NCI-H2081 treated with DMSO at 0.1 percent for 48 hours (cell line): ENCODE measurements at regions not wholly inside any gene's neighbourhood (a gene's known extent, or its start where the extent isn't known, plus 50 kb on each side); places are given as distances from the start of the nearest gene placed in this dataset.
"Not testable (repeated sequence)": the region's sequence is repeated elsewhere in the genome, so short reads cannot be mapped to it uniquely, and the experiment has no call there.

Experiments
- DNase-seq: peaks from one replicate; lab custom pipeline; 2025; lab: John Stamatoyannopoulos, UW

DNA sequence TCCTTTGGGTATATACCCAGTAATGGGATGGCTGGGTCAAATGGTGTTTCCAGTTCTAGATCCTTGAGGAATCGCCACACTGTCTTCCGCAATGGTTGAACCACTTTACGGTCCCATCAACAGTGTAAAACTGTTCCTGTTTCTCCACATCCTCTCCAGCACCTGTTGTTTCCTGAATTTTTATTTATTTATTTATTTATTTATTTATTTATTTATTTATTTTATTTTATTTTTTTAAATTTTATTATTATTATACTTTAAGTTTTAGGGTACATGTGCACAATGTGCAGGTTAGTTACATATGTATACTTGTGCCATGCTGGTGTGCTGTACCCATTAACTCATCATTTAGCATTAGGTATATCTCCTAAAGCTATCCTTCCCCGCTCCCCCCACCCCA, 456.0 kb downstream of the SEMA3D start:
- not testable (repeated sequence) for DNase-seq

DNA sequence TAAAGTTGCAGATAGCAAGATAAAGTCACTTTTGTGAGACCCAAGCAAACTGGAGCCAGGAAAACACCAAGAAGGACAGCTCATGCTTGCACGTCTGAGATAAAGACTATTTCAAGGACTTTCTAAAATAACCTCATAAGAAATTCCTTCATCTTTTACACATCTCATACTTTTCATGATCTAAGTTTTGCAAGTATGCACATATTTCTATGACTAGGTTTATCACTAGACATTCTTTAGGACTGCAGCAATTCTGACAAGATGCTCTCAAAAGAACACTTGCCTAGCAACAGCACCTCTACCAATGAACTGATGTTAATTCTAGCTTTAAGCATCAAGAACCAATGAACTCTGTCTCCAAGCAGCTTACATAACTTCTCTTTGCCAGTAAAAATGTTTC, 457.6 kb downstream of the SEMA3D start:
- no peak for DNase-seq

DNA sequence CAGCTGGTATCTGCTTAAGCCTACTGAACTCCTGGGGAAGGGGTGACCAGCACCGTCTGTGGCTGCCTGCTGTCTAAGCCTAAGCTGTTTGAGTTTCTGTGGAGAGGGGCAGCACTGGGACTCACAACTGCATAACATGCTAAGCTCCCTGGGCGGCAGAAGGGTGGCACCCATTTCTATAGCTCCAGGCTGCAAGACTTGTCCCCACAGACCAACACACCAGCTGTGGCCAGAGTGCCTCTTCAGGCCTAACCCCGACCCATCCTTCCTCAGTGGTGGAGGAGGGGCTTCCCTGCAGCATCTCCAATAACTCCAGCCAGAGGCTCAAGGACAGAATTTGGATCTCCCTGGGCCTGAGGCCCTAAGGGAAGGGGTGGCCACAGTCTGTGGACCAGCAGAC, 464.1 kb downstream of the SEMA3D start:
- no peak for DNase-seq

DNA sequence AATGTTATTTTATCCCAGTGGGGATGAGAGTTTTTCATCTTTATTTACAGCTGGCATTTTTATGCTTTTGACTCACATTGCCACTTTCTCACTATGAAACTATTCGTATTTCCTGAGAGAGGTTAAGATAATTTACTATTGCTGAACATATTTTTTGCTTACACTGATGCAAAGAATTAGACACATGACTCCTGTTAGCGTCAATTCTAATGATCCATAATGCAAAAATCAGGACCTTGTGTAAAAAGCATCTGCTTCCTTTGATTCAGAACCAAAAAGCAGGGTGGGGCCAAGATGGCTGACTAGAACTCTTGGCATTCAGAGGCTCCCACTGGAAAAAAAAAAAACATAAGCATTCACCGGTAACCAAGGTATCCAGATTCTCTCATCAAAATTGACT, 464.8 kb downstream of the SEMA3D start:
- no peak for DNase-seq

DNA sequence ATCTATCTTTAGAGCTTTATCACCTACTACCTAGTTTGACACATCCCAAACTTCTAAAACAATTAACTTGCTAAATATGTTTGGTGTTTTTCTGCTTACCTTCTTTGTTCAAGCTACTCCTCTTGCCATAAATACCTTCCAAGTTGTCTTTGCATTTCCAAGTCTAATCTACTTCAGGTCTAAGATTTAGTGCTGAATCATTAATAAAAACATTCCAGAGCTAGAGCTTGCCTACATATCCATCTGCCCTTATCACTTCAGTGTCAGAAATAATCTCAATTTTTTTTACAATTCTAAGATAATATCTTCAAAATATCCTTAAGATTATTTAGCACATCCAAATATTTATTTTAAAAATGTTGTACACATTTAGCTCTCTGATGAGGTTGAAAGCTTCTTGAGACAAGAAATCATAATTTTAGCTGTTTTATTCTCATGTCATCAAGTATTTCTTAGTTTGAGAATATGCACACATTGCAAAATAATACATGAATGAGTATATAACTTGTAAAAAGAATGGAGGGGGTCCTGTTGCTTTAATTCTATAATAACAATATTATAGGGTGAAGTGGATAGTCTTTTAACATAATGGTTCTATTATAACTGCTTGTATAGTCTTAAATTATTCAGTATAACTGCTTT, 466.3 kb downstream of the SEMA3D start:
- DNase-seq, result no peak

DNA sequence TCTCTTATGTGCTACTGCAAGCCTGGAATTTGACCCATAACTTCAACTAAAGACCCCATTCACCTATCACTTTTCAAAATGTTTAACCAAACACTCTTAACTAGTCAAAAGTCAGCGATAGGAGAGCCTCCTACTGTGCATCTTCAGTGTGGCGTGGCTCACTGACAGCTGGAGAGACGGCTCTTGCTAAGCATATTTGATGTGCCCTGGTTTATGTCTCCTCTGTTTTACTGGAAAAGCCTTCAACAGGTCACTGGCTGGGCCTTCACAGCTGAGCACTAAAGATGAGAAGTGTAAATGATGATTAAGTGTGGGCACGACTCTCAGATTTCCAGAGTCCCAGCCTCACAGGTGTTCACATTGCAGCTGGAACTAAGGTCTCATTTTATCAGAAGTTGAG, 472.1 kb downstream of the SEMA3D start:
- no peak for DNase-seq

DNA sequence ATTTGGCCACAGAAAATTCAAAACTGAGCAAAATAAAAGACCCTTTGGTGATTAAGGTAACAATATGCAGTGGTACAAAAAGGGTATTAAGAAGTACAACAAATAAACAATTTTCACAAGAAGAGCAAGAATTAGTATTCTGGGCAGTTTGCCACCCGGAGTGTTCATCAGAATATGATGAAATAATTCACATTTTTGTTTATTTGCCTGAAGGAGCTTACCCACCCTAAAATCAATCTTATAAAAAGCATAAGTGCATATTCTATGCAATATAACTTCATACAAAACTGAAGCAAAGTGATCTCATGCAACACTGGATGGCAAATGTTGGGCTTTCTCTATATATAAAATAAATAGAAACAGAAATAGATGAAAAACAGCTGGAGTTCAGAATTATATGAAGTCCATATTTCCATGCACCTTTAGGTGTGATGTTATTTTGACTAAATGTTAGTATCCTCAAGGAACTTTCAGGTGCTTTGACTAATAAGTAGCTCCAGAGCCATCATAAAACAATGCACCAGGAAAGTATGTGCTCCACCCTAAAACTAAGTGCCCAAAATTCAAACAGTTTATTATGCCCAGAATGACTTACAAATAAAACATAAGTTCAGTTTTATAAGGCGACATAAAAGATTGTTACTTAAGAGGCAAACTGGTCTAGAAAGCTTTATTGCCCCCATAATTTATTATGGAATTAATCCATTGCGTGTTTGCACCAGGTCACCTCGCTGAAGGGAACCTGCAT, 474.3 kb downstream of the SEMA3D start:
- no peak for DNase-seq

DNA sequence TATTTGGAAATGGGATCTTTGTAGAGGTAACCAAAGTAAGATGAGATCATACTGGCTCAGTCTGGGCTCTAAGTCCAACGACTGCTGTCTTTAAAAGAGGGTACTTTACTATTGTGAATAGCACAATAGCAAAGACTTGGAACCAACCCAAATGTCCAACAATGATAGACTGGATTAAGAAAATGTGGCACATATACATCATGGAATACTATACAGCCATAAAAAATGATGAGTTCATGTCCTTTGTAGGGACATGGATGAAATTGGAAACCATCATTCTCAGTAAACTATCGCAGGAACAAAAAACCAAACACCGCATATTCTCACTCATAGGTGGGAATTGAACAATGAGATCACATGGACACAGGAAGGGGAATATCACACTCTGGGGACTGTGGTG, 476.3 kb downstream of the SEMA3D start:
- not testable (repeated sequence) for DNase-seq

DNA sequence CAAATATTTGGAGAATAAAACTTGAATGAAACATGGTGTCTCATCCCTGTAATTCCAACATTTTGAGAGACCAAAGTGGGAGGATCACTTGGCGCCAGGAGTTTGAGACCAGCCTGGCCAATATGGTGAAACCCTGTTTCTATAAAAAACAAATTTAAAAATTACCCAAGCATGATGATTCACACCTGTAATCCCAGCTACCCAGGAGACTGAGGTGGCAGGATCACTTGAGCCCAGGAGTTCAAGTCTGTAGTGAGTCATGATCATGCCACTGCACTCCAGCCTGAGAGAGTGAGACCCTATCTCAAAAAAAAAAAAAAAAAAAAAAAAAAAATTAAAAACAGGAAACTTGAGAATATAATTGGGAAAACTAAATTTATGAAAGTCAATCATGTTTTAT, 481.1 kb downstream of the SEMA3D start:
- no peak for DNase-seq

DNA sequence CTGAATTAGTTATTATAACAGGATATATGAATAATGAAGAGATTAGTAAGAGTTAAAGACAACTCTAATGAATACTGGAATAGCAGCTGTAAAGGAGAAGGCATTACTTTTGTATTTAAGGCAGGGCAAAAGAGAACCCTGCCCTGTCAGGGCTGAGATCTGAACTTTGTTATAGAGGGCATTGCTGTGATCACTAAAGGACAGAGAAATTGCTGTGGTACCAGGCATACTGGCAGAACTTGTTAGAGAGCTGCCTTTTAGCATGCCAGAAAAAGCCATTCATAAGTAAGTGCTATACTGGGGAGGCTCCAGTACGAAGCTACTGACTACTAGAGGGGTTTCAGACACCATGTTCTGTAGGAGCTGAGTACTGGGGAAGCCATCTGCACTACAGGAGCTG, 481.8 kb downstream of the SEMA3D start:
- DNase-seq, result no peak

DNA sequence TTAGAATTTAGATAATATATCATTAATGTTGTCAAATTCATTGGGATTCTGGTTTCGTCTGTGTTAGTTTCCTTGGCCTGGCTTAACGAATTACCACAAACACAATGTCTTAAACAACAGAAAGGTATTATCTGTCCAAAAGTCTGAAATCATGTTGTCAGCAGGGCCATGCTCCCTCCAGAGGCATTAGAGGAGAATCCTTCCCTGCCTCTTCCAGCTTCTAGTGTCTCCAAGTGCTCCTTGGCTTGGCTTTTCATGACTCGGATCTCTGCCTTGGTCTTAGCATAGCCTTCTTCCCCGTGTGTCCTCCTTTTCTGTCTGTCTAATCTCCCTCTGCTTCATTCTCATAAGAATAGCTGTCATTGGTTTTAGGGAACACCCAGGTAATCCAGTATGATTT, 482.5 kb downstream of the SEMA3D start:
- DNase-seq, result no peak

DNA sequence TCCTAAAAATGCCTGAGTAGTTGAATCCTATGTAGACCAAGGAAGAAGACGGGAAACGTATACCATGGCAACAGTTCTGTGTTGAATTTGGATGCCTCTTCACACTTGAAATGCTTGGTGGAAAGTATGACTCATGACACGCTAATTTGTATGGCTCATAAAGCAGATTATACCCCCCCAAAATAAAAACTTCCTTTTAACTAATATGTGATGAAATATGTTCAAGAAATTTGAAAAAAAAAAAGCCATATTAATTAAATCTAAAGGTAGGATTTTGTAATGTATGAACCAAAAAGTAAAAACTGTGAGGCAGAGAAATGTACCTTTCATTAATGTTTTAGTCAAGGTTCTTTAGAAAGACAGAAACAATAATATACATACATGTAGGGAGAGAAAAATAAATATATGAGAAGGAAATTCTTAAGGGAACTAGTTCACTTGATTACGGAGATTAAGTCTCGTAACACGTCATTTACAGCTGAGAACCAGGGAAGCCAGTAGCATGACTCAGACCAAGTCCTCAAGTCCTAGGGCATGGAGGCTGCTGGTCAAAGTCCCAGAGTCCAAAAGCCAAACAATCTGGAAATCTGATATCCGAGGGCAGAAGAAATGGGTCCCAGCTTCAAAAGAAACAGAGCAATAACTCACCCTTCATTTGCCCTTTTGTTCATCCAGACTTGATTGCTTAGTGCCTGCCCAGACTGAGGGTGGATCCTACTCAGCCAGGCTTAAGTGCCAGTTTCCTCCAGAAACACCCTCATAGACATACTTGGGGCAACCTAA, 485.1 kb downstream of the SEMA3D start:
- DNase-seq, result no peak

DNA sequence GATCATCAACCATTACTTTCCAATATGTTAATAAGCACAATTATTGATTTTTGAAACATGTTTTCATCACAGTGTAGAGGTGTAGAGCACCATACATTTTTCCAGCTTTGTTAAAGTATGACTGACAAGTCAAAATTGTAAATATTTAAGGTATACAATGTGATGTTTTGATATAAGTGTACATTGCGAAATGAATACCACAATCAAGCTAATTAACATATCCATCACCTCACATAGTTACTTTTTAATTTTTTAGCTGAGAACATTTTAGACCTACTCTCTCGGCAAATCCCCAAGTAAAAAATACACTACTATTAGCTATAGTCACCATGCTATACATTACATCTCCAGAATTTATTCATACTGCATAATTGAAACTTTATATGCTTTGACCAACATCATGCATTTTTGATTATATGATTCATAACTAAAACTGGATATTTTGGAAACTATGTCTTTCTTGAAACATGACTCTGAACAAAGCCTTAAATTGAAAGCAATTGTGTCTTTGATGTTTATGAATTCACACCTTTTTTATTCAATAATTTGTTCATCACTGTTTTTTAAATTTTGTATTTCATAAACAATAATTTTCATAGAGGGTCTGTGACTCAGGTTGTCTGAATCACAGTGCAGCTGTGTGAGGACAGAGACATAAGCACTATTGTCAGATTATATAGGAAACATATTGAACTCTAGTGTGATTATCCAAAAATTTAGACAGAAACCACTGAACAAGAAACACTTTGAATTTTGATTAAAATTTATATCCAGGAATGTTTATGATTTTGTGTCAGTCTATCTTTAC, 486.1 kb downstream of the SEMA3D start:
- DNase-seq, result no peak

DNA sequence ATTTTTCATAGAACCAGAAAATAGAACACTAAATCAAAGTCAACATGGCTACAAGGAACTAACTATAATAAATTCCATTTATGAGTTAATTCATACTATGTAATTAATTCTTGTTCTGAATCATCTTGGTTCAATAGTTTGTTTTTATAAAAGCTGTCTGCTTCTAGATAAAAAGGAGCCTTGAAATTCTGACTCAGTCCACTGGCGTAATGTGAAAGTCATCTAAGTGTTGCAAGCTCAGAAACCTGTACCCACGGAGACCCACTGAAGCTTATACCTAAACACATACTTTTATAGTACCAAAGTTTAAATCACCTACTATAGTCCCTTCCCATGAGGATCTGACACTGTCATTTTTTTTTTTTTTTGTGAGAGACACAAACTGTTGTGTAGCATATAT, 489.4 kb downstream of the SEMA3D start:
- DNase-seq, result no peak

DNA sequence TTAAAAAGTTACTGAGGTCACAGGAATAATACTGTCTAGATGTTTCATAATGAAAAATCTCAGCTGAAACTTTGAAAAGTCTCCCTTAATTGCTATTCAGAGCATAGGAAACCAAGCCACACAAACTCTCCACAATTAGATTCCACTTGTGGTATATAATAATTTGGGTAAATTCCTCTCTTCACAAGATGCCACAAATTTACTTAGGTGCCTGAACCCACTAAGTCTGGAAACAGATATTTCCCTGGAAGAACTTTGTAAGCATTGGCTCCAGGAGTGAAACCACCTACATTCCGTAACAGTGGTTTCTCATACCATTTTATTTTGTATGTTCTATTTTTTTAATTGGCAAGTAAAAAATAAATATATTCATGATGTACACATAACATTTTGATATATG, 493.4 kb downstream of the SEMA3D start:
- DNase-seq, result no peak

DNA sequence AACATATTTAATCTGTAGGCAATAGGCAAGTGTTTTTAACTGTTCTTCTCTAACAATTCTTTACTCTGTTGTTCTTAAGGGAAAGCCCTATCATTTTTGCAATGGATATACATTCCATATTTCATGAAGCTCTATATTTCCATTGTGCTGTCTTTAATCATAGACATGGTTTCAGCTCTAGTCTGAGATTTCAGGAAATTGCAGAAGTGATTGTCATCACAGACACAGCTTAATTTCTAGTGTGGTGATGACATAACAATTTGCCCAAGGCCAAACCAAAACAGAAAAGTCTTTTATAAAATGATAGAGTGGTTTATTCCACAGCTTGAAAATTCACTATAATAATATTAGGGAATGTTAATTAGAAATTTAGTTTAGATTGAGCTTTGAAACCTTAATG, 494.1 kb upstream of the SEMA3A start:
- no peak for DNase-seq

DNA sequence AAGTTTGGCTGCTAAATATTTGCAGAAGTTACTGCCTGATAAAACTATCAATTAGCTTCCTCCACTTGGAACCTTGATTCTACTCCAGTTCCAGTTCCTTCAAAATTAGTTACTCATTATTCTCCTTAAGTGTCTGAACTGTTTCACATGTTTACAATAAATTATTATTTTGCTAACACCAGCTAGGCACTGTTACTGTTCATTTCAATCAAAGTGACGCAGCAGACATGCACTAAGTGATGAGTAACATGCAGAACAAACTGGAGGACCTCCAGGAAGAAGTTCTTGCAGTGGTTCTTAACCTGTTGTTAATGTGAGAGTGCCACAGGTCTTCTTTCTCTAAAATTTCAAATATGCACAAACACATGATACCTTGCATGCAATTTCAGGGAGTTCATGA, 491.8 kb upstream of the SEMA3A start:
- DNase-seq, result no peak

DNA sequence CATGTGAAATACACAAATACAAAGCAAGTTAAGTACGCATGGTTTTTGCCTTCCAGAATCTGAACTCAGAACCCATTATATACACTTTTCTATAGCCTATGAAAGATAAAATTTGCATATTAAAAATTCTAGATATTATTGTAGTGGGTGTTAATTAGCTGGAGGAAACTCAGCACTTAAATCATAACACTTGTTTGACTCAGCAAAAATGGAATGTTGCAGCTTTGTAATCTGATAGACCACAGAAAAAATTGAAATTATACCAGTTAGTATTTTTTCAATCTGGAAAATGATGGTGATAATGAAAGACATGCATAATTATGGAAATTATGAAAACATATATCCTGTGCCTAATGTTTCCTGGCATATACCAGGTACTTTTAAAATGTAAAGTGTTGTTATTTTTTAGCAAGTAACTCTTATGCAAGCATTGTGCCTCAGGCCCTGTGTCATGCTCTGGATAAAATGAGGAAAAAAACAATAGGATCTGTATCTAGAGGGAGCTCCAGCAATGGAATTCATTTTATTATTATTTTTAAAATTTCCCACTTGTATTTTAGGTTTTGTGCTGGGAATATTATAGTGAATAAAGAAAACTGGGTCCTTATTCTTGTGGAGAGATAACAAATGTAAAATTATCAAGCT, 490.4 kb upstream of the SEMA3A start:
- no peak for DNase-seq

DNA sequence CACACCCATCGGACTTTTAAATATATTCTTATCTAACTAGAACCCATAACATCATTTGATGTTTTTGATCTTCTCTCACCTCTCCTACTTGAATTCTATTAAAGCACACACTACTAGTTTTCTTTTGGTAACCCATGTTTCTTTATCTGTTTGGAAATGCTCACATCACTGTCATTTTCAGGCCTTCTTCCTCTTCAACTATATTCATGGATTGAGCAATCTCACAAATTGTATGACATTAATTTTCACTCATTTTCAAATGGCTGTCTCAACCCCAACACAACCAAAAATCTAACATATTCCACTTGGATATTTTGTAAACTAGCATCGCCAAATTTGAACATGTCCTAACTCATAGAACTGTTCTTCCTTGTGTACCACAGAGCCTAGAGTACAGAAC, 488.0 kb upstream of the SEMA3A start:
- no peak for DNase-seq

DNA sequence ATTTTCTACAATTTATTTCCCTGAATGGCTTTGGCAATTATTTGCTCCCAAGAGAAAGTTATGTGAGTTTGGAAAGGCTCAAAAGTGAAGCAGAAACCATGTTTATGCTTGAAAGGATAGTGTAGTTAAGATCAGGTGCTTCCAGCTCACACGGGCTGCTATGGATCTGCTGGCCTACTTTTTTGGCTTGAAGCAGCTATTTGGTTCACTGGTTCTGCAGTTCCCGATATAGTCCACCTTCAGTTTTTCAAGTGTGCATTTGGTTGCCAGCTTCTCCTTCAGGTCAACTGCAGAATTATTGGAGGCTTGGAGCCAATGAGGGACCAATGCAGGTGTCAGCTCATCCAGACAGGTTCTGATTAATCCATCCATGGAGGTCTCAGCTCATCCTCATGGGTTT, 484.3 kb upstream of the SEMA3A start:
- no peak for DNase-seq

DNA sequence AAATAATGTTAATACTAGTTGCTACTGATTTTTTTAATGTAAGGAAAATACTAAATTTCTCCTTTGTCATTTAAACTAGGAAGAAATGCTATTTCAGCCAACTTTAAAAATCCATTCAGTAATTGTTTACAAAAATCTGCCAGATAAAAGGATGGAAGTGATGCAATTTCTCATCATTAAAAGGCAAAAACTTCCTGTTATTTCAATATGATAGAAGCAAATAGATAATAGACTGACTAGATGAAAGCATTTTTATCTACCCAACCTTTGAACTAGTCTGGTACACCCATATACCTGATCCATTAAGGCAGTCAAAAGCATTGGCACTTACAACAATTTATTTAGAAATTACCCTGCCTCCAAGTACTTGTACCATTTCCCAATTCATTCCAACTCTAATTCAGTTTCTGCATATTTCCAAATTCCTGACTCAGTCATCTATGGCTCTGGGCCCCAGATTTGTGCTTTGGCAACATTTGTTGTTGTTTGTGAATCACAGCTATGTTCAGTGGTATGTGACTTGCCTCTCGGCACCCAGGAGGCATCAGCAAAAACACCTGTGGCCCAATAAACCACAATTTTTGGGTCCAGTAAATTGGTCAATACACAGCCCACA, 482.6 kb upstream of the SEMA3A start:
- no peak for DNase-seq
